GM11168 (cell line): ENCODE measurements at regions not wholly inside any gene's neighbourhood (a gene's known extent, or its start where the extent isn't known, plus 50 kb on each side); places are given as distances from the start of the nearest gene placed in this dataset.

Experiments used
- in situ Hi-C: fragments of 300-500 bp; cut with MboI; formaldehyde crosslinking; loops from one replicate; pipeline ENCODE4 v1.12.0; 2022; ENCODE audit warnings: low sequenced_read_pairs; ENCODE audit not compliant: unreplicated experiment

DNA sequence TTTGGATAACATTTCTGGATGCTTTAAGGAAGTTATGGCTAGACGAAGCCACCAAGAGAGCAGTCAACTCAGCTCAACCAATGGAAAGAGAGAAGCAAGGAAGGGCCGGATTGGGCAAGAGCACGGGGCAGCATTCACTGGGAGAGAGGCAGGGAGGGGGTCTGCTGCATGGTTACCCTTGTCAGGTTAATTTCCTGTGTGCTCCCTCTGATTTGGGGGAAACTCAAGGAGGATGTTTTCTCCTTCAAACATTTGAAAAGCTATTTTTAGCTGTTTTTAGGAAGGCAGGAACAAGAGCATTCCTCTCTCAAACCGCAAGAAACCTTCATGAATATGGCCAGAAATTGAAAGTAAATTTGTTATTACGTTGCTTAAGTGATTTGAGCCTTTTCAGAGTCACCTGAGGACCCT, 118.5 kb upstream of the ZFHX3 start:
- in situ Hi-C loops: no loop called here

DNA sequence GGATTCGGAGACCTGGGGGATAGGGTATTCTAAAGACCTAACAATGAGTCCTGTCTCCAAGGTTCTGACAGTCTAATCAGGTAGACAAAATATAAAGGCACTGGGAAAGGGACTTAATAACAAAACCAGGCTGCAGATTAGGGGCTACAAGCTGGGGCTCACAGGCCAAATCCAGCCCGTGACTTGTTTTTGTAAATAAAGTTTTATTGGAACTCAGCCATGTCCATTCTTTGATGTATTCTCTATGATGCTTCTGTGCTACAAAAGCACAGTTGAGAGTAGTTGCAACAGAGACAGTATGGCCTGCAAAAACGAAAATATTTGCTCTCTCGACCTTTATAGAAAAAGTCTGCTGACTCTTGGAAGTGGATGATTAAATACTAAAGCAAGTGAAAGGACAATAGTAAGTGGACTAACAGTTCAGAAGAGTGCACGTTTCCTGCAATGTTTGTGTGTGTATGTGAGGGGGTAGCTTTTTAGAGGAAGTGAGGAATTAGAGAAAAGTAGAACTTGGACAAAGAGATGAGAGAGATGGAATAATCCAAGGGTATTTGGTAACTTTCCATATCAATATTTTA, 115.4 kb upstream of the ZFHX3 start:
- in situ Hi-C loops: no loop called here

GRCh38 chr16:73161977-73162376, 114.0 kb upstream of the ZFHX3 start:
- in situ Hi-C loops: no loop called here

- in situ Hi-C loops: no loop called here
Measured at GRCh38 chr16:73159296-73159695, 111.4 kb upstream of the ZFHX3 start.

- in situ Hi-C loops: no loop called here
Measured at GRCh38 chr16:73157861-73158260, 109.9 kb upstream of the ZFHX3 start.

DNA sequence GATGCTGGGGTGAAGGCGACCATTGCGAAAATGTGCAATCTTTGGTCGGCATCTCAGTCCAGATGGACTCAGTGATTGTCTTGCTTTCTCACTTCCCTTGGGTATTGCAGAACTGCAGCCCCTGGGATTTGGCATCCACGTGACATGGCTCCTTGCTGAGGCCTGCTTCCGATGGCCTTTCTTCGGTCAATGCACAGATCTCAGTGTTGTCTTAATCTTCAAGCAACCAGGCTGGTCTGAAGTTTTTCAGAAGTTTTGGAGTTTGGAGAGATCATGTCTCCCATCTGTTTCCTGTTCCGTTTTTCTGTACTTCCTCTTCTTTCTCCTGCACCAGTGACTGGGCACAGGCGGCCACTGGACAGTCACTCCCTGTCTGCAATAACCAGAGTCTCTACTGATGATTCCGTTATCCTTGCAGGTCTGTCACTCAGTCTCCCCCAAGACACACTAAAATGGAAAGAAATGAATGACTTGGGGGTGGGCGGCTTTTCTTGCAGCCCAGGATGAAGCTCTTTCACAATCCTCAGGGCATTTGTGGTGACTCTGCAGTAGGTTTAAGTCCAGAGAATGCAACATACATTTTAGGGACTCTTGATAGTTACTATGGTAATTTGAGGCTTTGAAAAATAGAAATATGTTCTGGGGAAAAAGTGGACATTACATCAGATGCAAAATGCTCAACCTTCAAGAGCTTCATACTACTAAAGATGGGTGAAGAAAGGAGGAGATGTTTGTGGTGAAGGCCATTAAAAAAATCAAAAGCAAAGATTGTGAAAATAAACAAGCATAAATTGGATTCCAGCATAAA, 106.3 kb upstream of the ZFHX3 start:
- in situ Hi-C loops: no loop called here

- in situ Hi-C loops: no loop called here
Measured at GRCh38 chr16:73152386-73153125, 104.6 kb upstream of the ZFHX3 start.

DNA sequence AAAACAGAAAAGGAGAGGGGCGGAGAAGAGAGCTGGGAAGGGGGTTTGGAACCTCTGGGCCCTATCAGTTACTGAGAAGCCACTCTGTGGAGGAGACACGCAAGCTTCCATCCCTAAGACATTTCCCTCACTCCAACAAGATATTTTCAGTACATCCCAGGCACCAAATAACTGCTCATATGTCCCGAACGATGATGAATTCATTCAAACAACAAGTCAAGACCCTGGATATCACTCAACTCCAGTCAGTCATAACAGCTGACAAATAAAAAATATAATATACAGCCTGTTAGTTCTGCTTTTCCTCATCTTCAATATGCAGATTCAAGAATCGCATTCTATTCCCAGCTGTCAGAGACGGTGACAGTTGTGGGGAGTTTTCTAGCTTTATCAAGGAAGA, 104.0 kb upstream of the ZFHX3 start:
- in situ Hi-C loops: no loop called here

- in situ Hi-C loops: no loop called here
Measured at GRCh38 chr16:73151225-73151624, 103.3 kb upstream of the ZFHX3 start.

DNA sequence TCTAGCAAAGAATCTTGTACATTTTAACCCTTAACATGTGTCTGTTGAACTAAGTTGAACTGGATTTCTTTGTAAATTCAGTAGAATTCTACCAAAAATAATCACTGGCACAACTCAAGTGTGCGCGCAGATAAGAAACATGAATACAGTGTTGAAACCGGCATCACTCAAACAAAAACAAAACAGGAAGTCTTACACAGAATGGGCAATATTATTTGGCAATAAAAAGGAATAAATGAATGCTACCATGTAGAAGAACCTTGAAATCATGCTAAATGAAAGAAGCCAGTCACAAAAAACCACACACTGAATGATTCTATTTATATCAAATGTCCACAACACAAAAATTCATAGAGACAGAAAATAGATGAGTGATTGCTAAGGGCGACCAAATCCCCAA, 102.9 kb upstream of the ZFHX3 start:
- in situ Hi-C loops: no loop called here

DNA sequence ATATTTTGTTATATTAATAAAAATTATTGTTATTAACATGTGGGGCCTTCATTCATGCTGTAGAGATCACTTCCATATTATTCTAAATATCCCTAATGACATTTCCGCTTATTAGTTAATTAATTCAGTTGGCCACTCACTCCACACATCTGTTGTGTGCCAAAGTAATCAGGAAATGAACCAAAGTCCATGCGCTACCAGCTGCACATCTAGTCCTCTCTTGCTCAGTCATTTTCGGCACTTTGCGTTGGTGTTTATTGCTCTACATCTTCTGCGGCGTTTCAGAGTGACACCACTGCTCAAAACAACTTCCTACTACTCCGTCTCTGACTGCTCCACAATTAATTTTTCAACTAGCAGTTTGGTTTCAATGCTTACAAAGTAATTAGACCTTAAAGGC, 101.4 kb upstream of the ZFHX3 start:
- in situ Hi-C loops: no loop called here

DNA sequence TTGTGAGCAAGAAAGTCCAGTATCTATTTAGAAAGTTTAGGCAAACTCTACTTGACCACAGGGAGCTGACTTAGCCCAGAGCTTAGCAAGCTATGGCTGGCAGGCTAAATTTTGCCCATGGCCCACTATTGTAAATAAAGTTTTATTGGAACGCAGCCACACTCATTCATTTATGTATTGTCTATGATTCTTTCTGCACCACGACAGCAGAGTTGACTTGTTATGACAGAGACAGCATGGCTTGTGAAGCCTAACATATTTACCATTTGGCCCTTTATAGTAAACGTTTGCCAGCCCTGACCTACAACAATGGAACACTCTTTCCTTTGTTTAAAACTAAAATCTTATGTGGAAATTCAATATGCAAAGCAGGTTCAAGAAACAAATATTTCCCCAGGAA, 100.0 kb upstream of the ZFHX3 start:
- in situ Hi-C loops: no loop called here

- in situ Hi-C loops: no loop called here
Measured at GRCh38 chr16:73145166-73145880, 97.4 kb upstream of the ZFHX3 start.

DNA sequence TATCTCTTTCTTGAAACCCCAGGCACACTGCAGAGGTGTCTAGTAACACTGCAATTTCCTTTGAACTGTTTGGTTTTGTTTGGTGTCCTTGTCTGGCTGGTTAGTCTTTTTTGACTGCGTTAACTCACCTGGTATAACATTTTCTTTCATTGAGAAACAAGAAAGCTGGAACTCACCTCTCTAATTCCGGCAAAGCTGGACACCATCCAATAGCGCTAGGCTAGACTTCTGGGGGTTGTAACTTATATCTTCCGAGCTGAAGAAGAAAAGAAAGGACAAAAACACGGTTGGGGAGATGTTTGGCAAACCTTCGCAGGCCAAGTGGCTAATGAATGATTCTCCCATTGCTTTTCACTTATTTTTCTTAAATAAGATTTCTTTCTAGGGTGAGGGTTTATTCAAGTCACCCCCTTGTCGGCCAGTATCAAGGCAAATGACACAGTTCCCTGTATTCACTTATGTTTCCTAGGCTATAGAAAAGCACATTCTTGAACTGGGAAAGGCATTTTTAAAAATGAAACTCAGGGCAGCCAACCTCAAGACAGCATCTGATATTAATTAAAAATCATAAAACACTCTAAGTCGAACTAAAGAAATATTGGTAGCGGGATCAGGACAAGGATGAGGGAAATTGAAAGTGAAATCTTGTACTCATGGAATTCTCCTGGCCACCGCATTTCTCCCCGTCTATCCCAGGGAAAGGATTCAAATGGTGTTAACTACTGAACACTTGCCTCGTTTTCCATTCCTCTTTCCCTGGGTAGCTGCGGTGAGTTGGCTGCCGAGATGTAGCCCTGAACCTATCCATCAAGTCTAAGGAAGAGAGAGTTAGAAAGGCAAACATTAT, 95.9 kb upstream of the ZFHX3 start:
- in situ Hi-C loops: no loop called here

GRCh38 chr16:73143002-73143401, 95.1 kb upstream of the ZFHX3 start:
- in situ Hi-C loops: no loop called here

- in situ Hi-C loops: no loop called here
Measured at GRCh38 chr16:73142053-73142854, 94.3 kb upstream of the ZFHX3 start.

- in situ Hi-C loops: no loop called here
Measured at GRCh38 chr16:73140929-73141328, 93.0 kb upstream of the ZFHX3 start.

GRCh38 chr16:73131156-73131862, 83.4 kb upstream of the ZFHX3 start:
- in situ Hi-C loops: no loop called here
